GM21367 (cell line): ENCODE measurements at regions not wholly inside any gene's neighbourhood (a gene's known extent, or its start where the extent isn't known, plus 50 kb on each side); places are given as distances from the start of the nearest gene placed in this dataset.

Experiments
- ATAC-seq: cut with Tn5 transposase; IDR thresholded peaks from one replicate; pipeline ENCODE4 v1.9.1; 2021; ENCODE audit not compliant: unreplicated experiment

- ATAC-seq, result no peak
Observed at GRCh38 chr1:170271430-170272161, 125.8 kb downstream of the NTMT2 start.

GRCh38 chr1:170273291-170274130 is 127.8 kb downstream of the NTMT2 start:
- no peak for ATAC-seq

- ATAC-seq, result no peak
Observed at GRCh38 chr1:170274131-170274501, 128.4 kb downstream of the NTMT2 start.

- no peak for ATAC-seq
Observed at GRCh38 chr1:170277985-170278384, 132.2 kb downstream of the NTMT2 start.

- no peak for ATAC-seq
Observed at GRCh38 chr1:170284016-170284415, 138.3 kb downstream of the NTMT2 start.

GRCh38 chr1:170284512-170284911 is 138.8 kb downstream of the NTMT2 start:
- no peak for ATAC-seq

GRCh38 chr1:170284951-170285350 is 139.2 kb downstream of the NTMT2 start:
- no peak for ATAC-seq

GRCh38 chr1:170288155-170288554 is 142.4 kb downstream of the NTMT2 start:
- no peak for ATAC-seq

- ATAC-seq, result no peak
Observed at GRCh38 chr1:170290276-170290675, 144.5 kb downstream of the NTMT2 start.

- ATAC-seq, result no peak
Observed at GRCh38 chr1:170290991-170291390, 145.2 kb downstream of the NTMT2 start.

GRCh38 chr1:170291516-170291915 is 145.8 kb downstream of the NTMT2 start:
- no peak for ATAC-seq

GRCh38 chr1:170296211-170296610 is 150.5 kb downstream of the NTMT2 start:
- ATAC-seq, result no peak

GRCh38 chr1:170296642-170297041 is 150.9 kb downstream of the NTMT2 start:
- ATAC-seq, result no peak

- no peak for ATAC-seq
Observed at GRCh38 chr1:170301596-170301995, 155.8 kb downstream of the NTMT2 start.

- no peak for ATAC-seq
Observed at GRCh38 chr1:170303034-170303433, 157.3 kb downstream of the NTMT2 start.

- ATAC-seq, result no peak
Observed at GRCh38 chr1:170305777-170306512, 160.2 kb downstream of the NTMT2 start.

GRCh38 chr1:170306513-170306910 is 160.8 kb downstream of the NTMT2 start:
- no peak for ATAC-seq

GRCh38 chr1:170306948-170307347 is 161.2 kb downstream of the NTMT2 start:
- ATAC-seq, result no peak

GRCh38 chr1:170307426-170307825 is 161.7 kb downstream of the NTMT2 start:
- ATAC-seq, result no peak

- ATAC-seq, result no peak
Observed at GRCh38 chr1:170309389-170310013, 163.7 kb downstream of the NTMT2 start.

GRCh38 chr1:170310014-170310405 is 164.3 kb downstream of the NTMT2 start:
- ATAC-seq, result no peak
